ENCODE measurements at regions not wholly inside any gene's neighbourhood (a gene's known extent, or its start where the extent isn't known, plus 50 kb on each side); places are given as distances from the start of the nearest gene placed in this dataset.
"Not testable (repeated sequence)": the region's sequence is repeated elsewhere in the genome, so short reads cannot be mapped to it uniquely, and the experiment has no call there.

DNA sequence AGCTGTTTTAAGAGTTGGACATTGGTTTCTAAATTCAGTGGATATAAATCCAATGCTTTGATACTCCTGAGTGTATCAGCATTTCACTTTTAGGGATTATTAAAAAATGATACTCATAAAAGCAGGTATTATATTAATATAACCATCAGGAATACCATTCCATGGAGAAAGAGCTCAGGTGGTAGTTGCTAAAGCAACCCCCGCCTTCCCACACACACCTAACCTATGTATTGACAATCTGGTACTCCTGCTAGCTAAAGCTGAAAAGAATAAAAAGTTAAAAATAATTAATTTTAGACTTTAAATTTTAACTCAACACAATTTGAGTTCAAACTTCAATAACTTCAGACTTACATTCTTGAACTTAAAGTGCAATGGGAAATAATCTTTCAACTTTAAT lies 717.1 kb upstream of the HS3ST1 start:
- DNase-seq, result no peak
- intact Hi-C loops (cut with DNase I), result no loop called here

DNA sequence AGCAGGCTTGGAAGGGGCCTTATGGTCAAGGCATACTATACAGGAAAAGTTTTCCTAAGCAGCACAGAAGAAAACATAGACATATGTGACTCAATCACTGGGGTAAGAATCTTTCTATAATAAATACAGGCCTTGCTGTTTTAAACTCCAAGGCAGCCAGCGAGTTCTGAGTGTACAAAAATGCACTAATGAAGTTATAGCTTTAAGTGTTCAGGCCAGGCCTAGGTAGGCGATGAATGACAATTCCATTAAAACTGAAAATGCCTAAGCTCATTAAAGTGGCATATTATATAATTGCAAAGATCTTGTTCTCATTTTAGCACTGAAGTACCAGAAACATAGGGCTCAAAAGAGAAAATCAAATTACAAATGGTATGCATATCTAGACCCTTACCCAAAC lies 716.4 kb upstream of the HS3ST1 start:
- no peak for DNase-seq
- intact Hi-C loops (cut with DNase I), result no loop called here

DNA sequence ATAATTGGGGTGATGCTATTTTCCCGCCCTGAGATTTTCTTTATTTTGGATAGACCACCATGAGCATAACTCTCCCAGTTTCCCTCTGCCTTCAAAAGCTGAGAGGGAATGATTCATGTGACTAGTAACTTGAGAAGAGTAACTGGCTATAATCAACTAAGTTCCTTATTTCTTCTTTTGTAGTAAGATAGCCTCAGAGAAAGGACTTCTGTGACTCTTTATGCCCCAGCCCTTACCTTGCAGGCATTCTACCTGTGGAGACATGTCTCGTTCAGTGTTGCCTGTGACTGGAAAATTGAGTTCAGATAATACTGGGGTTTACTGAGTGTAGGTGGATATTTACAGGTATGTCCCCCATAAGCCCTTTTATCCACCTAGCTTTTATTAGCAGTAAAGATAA lies 715.4 kb upstream of the HS3ST1 start:
- no peak for DNase-seq
- intact Hi-C loops (cut with DNase I), result no loop called here

DNA sequence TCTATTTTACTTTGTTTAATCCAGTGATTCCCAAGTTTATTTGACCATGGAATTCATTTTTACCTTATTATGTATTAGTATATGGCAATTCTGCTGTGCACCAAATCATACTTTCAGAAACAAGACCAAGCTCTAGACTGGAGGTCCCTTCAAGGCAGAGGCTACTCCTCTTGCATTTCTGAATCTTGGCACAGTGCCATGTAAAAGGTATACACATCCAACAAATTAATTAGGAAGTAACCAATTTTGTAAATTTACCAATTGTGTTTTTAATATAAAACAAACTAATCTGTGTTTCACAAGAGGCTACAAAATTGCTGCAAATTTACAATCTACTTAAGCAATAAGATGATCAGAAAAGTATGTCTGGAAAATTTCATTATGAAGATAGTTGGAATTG lies 712.2 kb upstream of the HS3ST1 start:
- DNase-seq, result no peak
- intact Hi-C loops (cut with DNase I), result no loop called here

DNA sequence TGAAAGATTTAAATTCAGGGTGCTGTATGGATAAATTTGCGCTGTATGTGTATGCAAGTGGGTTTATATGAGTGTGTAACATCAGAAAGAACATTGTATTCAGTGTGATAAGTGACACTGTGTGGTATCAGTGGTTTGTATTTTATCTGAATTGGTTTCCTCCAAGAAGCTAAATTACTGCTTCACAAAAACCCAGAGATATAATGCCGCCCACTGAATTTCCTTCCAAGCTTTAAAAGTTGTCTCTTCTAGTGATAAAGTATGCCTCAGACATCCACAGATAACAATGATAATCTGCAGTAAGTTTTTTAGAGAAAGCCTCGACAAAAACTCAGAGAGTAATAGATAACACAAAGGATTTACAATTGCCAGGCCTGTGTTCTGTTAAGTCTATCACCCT lies 710.6 kb upstream of the HS3ST1 start:
- DNase-seq, result no peak
- intact Hi-C loops (cut with DNase I), result no loop called here

DNA sequence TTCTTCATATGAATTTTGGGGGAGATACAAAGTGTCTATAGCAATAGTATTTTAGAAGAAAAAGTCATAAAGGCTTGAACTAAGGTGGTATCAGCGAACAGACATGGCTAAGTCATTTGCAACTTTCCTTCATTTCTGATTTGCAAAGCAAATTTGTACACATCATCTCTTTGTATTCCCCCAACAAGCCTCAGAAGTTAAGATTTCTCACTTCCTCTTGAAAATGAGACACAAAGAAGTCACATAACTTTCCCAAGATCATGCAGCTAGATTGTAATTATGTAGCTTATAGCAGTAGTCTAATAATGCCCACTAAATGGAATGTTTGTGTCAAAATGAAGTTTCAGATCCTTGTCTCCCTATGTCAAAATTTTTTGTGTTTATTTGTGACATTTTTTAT lies 709.8 kb upstream of the HS3ST1 start:
- intact Hi-C loops (cut with DNase I), result no loop called here
- no peak for DNase-seq

DNA sequence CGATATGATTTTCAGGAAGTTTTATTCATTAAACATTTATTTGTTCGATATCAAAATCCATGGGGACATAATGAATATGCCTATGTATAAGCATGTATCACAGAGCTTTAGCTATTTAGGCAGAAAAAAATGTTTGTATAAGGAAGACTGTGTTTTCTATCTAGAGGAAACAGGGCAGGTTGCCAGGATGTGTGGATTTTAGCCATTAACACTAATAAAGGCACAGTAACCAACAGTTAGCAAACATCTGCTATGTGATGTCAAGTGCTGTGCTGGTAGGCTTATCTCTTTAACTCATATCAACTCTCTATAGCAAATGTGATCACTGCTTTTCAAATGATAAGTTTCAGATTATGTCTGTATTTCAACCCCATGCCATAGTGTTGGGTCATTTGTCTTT lies 708.9 kb upstream of the HS3ST1 start:
- DNase-seq, result no peak
- intact Hi-C loops (cut with DNase I), result no loop called here

DNA sequence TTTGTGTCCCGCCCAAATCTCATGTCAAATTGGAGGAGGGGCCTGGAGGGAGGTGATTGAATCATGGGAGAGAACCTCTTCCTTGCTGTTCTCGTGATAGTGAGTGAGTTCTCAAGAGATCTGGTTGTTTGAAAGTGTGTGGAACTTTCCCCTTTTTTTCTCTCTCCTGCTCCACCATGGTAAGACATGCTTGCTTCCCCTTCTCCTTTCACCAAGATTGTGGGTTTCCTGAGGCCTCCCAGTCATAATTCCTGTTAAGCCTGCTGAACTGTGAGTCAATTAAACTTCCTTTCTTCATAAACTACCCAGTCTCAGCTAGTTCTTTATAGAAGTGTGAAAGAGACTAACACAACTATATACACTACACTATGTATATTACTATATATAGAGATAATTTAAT lies 697.8 kb upstream of the HS3ST1 start:
- no peak for DNase-seq
- intact Hi-C loops (cut with DNase I), result no loop called here

DNA sequence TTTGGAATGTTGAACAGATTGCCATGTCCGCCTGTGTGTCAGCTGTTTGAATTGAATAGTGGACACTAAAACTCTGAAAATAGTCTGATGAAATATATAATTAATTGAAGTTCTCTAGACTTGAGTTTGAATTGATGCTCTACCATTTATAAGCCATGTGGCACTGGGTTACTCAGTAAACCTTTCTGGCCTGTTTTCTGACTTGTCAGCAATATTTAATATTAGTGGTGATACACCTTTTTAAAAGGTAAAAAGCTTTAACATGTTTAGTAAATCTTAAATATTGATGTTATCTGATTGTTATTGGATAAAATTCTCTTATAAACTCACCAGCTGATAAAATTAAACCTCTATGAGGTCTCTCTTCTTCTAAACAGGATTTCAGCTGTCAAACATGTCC lies 695.4 kb upstream of the HS3ST1 start:
- DNase-seq, result no peak
- intact Hi-C loops (cut with DNase I), result no loop called here

DNA sequence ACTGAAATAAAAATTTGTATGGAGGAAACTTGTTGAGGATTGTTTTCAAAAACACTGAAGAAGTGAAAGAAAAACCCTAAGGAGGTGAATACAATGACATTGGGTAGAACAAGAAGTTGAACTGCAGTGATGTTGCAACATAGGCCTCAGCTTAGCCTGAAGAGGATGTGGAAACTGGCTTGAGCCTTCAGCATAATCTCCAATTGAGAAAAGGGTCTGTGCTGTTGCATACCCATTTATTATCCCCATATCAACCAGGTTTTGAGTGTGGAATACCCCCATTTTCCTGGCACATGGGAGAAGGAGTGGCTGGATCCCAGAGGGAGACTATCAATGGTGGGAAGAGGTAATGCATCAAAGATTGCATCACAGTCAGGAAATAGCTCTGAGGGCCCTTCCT lies 695.0 kb upstream of the HS3ST1 start:
- no peak for DNase-seq
- intact Hi-C loops (cut with DNase I), result no loop called here

DNA sequence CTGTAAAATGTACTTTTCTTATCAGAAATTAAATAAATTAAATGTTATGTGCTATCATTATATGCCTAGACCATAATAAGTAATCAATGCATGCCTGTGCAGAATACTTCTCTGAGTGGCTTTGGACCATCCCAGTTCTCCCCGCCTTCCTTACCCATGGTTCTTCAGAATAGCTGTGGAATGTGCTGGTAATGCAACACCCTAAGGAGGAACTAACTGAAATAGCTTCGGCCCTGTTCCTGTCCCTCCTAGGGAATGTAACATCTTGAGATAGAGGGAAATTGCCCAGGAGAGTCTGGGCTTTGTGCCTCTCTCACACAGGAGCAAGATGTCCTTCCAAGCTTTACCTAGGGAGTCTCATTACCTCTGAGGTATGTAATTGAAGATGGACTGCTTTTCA lies 693.6 kb upstream of the HS3ST1 start:
- peak in 1 of 10 donors; percentile 12 for DNase-seq
- intact Hi-C loops (cut with DNase I), result no loop called here

DNA sequence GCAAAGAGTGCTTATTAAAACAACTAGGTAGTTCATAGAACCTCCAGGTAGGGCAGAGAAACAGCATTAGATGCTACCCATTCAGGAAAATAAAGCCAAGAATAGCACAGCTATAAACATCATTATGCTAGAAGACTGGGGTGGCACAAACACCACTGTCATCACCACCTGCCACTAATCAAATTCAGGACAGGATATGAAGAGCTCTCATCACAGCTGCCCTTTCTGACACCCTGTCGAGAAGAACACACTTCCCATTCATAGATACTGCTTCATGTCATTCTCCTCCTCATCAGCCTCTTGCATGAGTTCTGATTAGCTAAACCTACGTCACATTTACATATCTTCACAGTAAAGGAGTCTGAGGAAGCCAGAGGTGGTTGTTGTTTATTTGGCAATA lies 692.3 kb upstream of the HS3ST1 start:
- DNase-seq, result no peak

DNA sequence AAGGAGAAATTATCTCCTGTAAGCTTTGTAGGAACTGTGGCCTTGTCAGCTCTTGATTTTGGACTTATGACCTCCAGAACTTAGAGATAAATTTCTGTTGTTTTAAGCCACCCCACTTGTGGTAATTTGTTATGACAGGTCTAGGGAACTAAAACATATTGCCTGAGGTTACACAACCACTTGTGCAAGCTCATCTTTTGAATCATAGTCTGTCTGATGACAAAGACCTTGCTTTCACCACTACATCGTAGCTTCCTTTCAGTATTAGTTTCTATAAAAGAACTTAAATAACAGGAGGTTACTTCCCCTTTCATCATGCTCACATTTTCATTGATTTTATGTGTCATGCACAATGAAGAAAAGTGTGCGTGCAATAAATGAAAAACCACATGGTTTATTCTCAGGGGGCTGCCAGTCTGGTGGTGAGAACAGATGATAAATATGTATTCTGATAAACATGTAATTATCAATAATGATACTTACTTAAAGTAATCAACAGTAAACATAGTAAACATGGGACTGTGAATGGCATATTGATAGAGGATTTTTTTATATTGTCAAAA lies 690.0 kb upstream of the HS3ST1 start:
- DNase-seq, result no peak
- intact Hi-C loops (cut with DNase I), result no loop called here

More for the DNA sequence above, 692.3 kb upstream of the HS3ST1 start:
- intact Hi-C loops (cut with DNase I), result no loop called here

DNA sequence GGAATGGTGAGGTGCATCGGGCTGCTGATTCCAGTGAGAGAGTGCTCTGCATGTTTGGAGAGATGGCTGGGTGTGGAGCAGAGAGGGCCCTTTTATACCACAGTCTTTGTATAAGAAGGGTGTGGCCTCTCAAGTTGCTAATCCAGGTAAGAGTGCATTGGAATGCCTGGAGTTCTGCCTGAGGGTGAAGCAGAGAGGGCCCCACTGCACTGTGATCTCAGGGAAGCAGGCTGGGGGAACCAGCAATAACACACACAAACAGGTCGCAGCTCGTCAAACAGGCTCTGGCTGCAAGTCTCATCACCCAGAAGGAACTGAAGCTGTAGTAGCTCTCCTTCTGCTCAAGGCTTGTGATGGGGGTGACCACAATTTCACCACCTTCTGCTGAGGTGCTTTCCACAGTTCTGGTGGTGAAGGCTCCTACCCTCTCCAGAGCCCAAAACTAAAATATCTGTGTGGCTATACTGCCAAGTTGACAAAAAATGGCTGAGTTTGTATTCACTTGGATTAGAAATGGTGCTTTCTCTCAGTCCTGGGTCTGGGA lies 687.4 kb upstream of the HS3ST1 start:
- intact Hi-C loops (cut with DNase I), result no loop called here
- peak in 1 of 10 donors; percentile 46 for DNase-seq

DNA sequence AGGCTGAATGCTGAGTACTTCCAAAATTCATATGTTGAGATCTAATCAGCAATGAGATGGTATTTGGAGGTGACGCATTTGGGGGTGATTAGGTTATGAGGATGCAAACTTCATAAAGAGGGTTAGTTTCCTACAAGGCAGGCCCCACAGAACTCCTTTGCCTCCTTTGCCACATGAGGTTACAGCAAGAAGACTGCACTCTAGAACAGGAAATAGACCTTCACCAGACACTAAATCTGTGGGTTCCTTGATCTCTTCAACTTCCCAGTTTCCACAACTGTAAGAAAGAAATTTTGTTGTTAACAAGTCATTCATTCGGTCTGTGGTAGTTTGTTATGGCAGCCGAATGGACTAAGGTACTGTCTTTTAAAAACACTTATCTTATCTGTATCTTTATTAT lies 681.9 kb upstream of the HS3ST1 start:
- intact Hi-C loops (cut with DNase I), result no loop called here
- DNase-seq, result no peak

DNA sequence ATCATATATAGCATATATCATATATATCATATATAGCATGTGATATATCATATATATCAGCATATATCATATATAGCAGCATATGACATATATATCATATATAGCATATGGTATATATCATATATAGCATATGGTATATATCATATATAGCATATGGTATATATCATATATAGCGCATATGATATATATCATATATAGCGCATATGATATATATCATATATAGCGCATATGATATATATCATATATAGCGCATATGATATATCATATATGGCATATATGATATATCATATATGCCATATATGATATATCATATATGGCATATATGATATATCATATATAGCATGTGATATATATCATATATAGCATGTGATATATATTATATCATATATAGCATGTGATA lies 680.4 kb upstream of the HS3ST1 start:
- intact Hi-C loops (cut with DNase I); DNase-seq: not testable (repeated sequence)

DNA sequence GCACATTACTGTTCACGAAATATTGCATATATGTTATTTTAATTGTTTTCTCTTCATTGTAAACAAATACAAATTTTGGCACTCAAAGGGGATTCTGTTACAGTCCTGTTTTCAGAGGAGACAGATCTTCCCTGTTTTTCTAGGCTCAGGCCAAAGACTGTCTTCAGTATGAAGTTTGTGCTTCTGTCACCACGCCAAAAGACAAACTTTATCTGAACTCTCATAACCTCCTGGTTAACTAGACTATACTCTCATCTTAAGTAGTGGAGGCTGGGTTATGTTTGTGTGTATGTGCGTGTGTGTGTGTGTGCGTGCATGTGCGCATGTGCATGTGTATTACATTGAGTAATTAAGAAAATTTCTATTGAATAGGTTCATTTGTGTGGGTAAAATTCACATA lies 676.8 kb upstream of the HS3ST1 start:
- no peak for DNase-seq
- intact Hi-C loops (cut with DNase I), result no loop called here

DNA sequence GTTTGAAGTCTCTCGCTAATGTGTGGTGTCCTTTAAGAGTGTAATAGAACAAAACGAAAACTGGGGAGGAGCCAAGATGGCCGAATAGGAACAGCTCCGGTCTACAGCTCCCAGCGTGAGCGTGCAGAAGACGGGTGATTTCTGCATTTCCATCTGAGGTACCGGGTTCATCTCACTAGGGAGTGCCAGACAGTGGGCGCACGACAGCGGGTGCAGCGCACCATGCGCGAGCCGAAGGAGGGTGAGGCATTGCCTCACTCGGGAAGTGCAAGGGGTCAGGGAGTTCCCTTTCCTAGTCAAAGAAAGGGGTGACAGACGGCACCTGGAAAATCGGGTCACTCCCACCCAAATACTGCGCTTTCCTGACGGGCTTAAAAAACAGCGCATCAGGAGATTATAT lies 661.2 kb upstream of the HS3ST1 start:
- peak in 1 of 10 donors; percentile 55 for DNase-seq
- intact Hi-C loops (cut with DNase I), result not testable (repeated sequence)

DNA sequence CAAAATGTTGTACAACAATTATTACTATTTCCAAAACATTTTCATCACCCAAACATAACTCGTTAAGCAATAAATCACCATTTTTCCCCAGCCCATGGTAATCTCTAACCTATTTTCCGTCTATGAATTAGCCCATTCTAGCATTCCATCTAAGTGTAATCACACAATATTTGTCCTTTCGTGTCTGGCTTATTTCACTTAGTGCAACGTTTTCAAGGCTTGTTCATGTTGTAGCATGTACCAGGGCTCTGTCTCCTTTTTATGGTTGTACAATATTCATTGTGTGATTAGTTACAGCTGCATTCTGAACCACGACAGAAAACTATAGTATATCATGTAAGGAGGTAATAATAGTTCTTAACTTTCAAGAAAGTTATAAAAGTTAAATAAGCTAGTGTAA lies 656.0 kb upstream of the HS3ST1 start:
- intact Hi-C loops (cut with DNase I), result no loop called here
- DNase-seq, result no peak

DNA sequence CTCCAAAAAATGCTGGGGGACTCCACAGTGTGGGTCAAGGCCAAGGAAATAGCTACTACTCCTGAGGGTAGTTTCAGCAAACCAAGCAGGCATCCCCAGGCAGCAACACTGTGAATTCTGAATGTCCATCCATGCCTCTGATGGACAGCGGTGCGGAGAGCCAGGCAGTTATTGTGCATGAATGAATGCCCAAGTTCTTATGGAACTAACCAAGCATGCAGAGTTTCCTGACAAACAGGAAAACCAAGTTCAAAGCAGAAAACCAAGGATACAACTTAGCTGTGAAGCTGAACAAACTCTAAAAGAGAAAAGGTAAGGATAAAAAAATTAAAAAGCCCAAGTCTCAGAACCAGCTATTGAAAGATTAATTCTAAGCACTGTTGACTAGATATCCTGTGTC lies 642.6 kb upstream of the HS3ST1 start:
- no peak for DNase-seq
- intact Hi-C loops (cut with DNase I), result no loop called here

DNA sequence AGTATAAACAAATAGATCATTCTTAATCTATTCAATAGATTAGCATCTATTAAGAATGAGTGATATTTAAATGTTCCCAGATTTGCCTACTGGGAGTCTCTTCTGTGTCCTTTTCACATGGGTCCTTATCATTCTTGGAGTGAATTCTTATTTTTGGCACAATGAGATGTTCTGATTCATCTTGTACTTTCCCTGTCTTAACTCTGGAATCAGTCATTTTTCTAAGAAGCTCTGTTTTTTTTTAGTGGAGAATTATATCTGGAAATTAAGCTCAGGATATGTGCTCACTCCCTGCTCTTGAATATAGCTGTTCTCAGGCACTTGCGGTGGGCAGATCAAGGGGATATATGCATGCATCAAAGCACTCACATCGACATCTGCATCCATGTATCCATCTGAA lies 625.3 kb upstream of the HS3ST1 start:
- intact Hi-C loops (cut with DNase I), result no loop called here
- no peak for DNase-seq

DNA sequence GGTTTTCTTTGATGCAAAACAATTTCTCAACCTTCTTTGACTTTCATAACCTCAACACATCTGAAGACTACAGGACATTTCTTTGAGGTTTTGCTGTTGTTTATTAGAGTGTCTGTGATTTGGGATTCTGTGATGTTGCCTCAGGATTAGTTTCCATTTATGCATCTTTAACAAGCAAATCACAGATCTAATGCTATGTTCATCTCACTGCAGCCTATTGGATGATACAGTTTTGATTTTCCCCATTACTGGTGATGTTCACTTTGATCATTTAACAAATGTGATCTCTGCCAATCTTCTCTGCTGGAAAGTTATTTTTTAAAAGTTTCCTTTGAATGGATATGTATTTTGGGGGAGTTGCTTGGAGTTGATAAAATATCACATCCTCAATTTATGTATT lies 624.9 kb upstream of the HS3ST1 start:
- no peak for DNase-seq
- intact Hi-C loops (cut with DNase I), result no loop called here

DNA sequence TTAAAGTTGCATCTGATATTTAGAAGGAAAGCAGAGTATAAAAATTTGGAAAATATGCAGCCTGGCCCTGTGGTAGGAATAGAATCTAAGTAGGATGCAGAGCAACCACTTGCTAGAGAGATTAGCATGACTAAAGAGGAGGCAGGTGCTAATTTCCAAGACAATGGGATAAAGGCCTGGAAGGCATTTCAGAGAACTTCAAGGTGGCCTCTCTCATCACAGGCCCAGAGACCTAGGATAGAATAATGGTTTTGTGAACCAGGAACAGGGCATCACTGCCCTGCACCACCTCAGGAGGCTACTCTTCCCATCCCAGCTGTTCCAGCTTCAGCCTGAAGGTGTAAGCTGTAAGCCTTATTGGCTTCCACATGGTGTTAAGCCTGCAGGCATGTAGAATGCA lies 621.7 kb upstream of the HS3ST1 start:
- intact Hi-C loops (cut with DNase I), result no loop called here

More for the DNA sequence above, 621.7 kb upstream of the HS3ST1 start:
- DNase-seq, result no peak
